NT2/D1 (cell line): ENCODE measurements at regions not wholly inside any gene's neighbourhood (a gene's known extent, or its start where the extent isn't known, plus 50 kb on each side); places are given as distances from the start of the nearest gene placed in this dataset.

Experiments used
- YY1 ChIP-seq: IDR thresholded peaks from 2 replicates; pipeline ENCODE4 v1.6.1; 2011; ENCODE audit not compliant: insufficient read length, insufficient read depth
- ZNF274 ChIP-seq: IDR thresholded peaks from 2 replicates; pipeline ENCODE4 v1.6.1; 2011; ENCODE audit warnings: mild to moderate bottlenecking, low read depth, low read length

DNA sequence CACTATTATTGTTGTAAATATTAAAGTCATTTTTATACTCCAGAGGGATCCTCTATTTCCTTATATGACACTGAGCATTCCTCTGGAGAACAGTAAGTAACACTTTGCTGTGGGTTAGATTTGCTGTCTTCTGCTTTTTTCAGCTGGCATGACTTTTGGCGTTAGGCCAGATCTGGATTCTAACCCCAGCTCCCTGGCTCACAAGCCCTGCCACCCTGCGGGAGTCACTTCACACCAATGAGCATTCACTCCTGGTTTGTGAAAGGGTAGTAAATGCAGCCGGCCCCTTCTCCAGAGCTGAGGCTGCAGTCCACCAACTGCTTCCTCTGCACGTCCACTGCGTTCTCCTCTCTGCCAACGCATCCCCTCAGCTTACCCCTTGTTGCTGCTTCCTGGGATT lies 373.8 kb upstream of the RAB6C start:
- no peak for TF ChIP-seq YY1
- no peak for TF ChIP-seq ZNF274
